Globus pallidus (tissue), 1 donor: ENCODE measurements at regions not wholly inside any gene's neighbourhood (a gene's known extent, or its start where the extent isn't known, plus 50 kb on each side); places are given as distances from the start of the nearest gene placed in this dataset.
"Not testable (repeated sequence)": the region's sequence is repeated elsewhere in the genome, so short reads cannot be mapped to it uniquely, and the experiment has no call there.

ENCODE experiments used
- DNase-seq: peaks from one replicate; pipeline ENCODE4 v3.0.0-alpha.2; 2015; ENCODE audit warnings: low spot score

GRCh38 chr12:13562915-13563742, 366.6 kb downstream of the EMP1 start:
- DNase-seq, result no peak

GRCh38 chr12:13561923-13562322, 365.4 kb downstream of the EMP1 start:
- no peak for DNase-seq

GRCh38 chr12:13559318-13559978, 362.9 kb downstream of the EMP1 start:
- DNase-seq, result no peak

- no peak for DNase-seq
These were observed 356.3 kb downstream of the EMP1 start for GRCh38 chr12:13552830-13553229.

- DNase-seq, result no peak
These were observed 350.8 kb downstream of the EMP1 start for GRCh38 chr12:13547283-13547682.

GRCh38 chr12:13546231-13546630, 349.7 kb downstream of the EMP1 start:
- DNase-seq, result no peak

GRCh38 chr12:13539051-13539450, 342.5 kb downstream of the EMP1 start:
- DNase-seq, result no peak

GRCh38 chr12:13538136-13538535, 341.6 kb downstream of the EMP1 start:
- no peak for DNase-seq

- DNase-seq, result no peak
These were observed 341.1 kb downstream of the EMP1 start for GRCh38 chr12:13537623-13538022.

- DNase-seq, result no peak
These were observed 339.8 kb downstream of the EMP1 start for GRCh38 chr12:13536219-13536910.

GRCh38 chr12:13534645-13535398, 338.3 kb downstream of the EMP1 start:
- peak; percentile 80 for DNase-seq

GRCh38 chr12:13534242-13534641, 337.7 kb downstream of the EMP1 start:
- DNase-seq, result no peak

- DNase-seq, result peak; percentile 37
These were observed 334.4 kb downstream of the EMP1 start for GRCh38 chr12:13530966-13531365.

GRCh38 chr12:13526185-13526921, 329.8 kb downstream of the EMP1 start:
- DNase-seq, result not testable (repeated sequence)

GRCh38 chr12:13523536-13524307, 327.2 kb downstream of the EMP1 start:
- no peak for DNase-seq

GRCh38 chr12:13518034-13518433, 321.5 kb downstream of the EMP1 start:
- DNase-seq, result not testable (repeated sequence)

- DNase-seq, result no peak
These were observed 313.2 kb downstream of the EMP1 start for GRCh38 chr12:13509740-13510139.

- DNase-seq, result no peak
These were observed 309.1 kb downstream of the EMP1 start for GRCh38 chr12:13505636-13506035.

GRCh38 chr12:13505224-13505623, 308.7 kb downstream of the EMP1 start:
- no peak for DNase-seq

GRCh38 chr12:13504736-13505135, 308.2 kb downstream of the EMP1 start:
- no peak for DNase-seq

GRCh38 chr12:13504074-13504473, 307.5 kb downstream of the EMP1 start:
- DNase-seq, result no peak
